Right lobe of liver (tissue), 6 donors: ENCODE measurements at regions not wholly inside any gene's neighbourhood (a gene's known extent, or its start where the extent isn't known, plus 50 kb on each side); places are given as distances from the start of the nearest gene placed in this dataset.

Experiments
- ATAC-seq, 4 donors: fragments of 200-7000 bp; cut with Tn5 transposase; one replicate each; pipeline ENCODE4 v1.9.1; 2020; ENCODE audit warnings: mild to moderate bottlenecking in 4 of 4, moderate library complexity in 4 of 4
- DNase-seq, 3 donors: peaks; one replicate each; pipeline ENCODE4 v3.0.0-alpha.2; 2020
- H3K27ac ChIP-seq, 3 donors: fragments of 200-600 bp; one replicate each; pipeline ENCODE4 v1.8.0; 2022
- H3K27me3 ChIP-seq, 2 donors: fragments of 200-600 bp; one replicate each; pipeline ENCODE4 v1.8.0; 2022
- H3K36me3 ChIP-seq, 4 donors: fragments of 200-600 bp; sonication (generic) in 1 of 4; one replicate each; pipeline versions ENCODE4 v1.5.1 to v1.8.0; 2017 to 2022; ENCODE audit warnings: control low read depth in 1 of 4
- H3K4me1 ChIP-seq, 4 donors: fragments of 200-600 bp; sonication (generic) in 1 of 4; one replicate each; pipeline versions ENCODE4 v1.5.1 to v1.8.0; 2017 to 2022; ENCODE audit warnings: control low read depth in 1 of 4
- H3K4me3 ChIP-seq, 3 donors: fragments of 200-600 bp; one replicate each; pipeline ENCODE4 v1.8.0; 2022
- H3K9me3 ChIP-seq, 4 donors: fragments of 200-600 bp; sonication (generic) in 1 of 4; one replicate each; pipeline versions ENCODE4 v1.5.1 to v1.8.0; 2017 to 2022; ENCODE audit warnings: control low read depth in 1 of 4
- CTCF ChIP-seq, 4 donors: fragments of 200-600 bp in 3 of 4; fragments of 450-650 bp in 1 of 4; IDR thresholded peaks; one replicate each; pipeline versions ENCODE4 v1.5.1 to v1.8.0; 2016 to 2022; ENCODE audit warnings: antibody characterized with exemption in 4 of 4, mild to moderate bottlenecking in 2 of 4
- POLR2A ChIP-seq: fragments of 450-650 bp; IDR thresholded peaks from one replicate; pipeline ENCODE4 v1.6.1; 2017; ENCODE audit warnings: antibody characterized with exemption, mild to moderate bottlenecking
- WGBS: methylation state at CpG from one replicate; pipeline ENCODE4 v1.1.6; 2018; ENCODE audit warnings: low coverage, low lambda C conversion rate; ENCODE audit not compliant: insufficient coverage; ENCODE audit errors: missing lambda C conversion rate; 5-methylcytosine and 5-hydroxymethylcytosine counted together
- intact Hi-C, 2 donors: fragments of 100-400 bp; cut with DNase I; formaldehyde crosslinking; loops; one replicate each; pipeline versions ENCODE4 v1.11.2 to v1.14.1; 2022
- donor health status: DM: no; HTN: yes; CAD: no.
- donor health status: DM: no; HTN: no; CAD: no.
- donor health status: DM: no; HTN: no; CAD: no.
- donor health status: DM: no; HTN: yes; CAD: no.
- donor health status: DM: no; HTN: yes; CAD: no.

- Histone ChIP-seq H3K4me1 (no peaks in the 10 kb centered on the region), H3K36me3 (no peaks in the 10 kb centered on the region), H3K4me3 (no peak overlapping the region), H3K9me3 (no peaks in the 10 kb centered on the region), H3K27ac (no peak overlapping the region), H3K27me3 (no peaks in the 10 kb centered on the region)
- WGBS, result 48% methylated on average over 2 of the region's 2 CpGs
- DNase-seq (no peak), ATAC-seq (no peak)
- TF ChIP-seq CTCF (IDR thresholded peaks at IDR 0.05) (no peak), POLR2A (no peak)
- intact Hi-C loops, result no loop called here
Measured at GRCh38 chr15:95141486-95141885, 910.1 kb downstream of the MCTP2 start.

GRCh38 chr15:95142531-95142930 is 911.2 kb downstream of the MCTP2 start:
- intact Hi-C loops, result no loop called here
- Histone ChIP-seq H3K36me3 (no peaks in the 10 kb centered on the region), H3K4me3 (no peak overlapping the region), H3K9me3 (no peaks in the 10 kb centered on the region), H3K27ac (no peak overlapping the region), H3K27me3 (no peaks in the 10 kb centered on the region), H3K4me1 (no peaks in the 10 kb centered on the region)
- DNase-seq (no peak), ATAC-seq (no peak)
- TF ChIP-seq POLR2A (no peak), CTCF (IDR thresholded peaks at IDR 0.05) (no peak)
- WGBS, result 100% methylated on average over 1 of the region's 1 CpG

GRCh38 chr15:95146481-95146880 is 915.1 kb downstream of the MCTP2 start:
- 63% methylated on average over 2 of the region's 5 CpGs for WGBS
- Histone ChIP-seq H3K36me3 (no peaks in the 10 kb centered on the region), H3K27me3 (no peaks in the 10 kb centered on the region), H3K27ac (no peak overlapping the region), H3K4me3 (no peak overlapping the region), H3K9me3 (no peaks in the 10 kb centered on the region), H3K4me1 (no peaks in the 10 kb centered on the region)
- DNase-seq, result no peak
- ATAC-seq, result no peak
- intact Hi-C loops, result no loop called here
- TF ChIP-seq POLR2A (no peak), CTCF (IDR thresholded peaks at IDR 0.05) (no peak)

- Histone ChIP-seq H3K4me3 (no peak overlapping the region), H3K27ac (no peak overlapping the region), H3K9me3 (no peaks in the 10 kb centered on the region), H3K36me3 (no peaks in the 10 kb centered on the region), H3K4me1 (no peaks in the 10 kb centered on the region), H3K27me3 (no peaks in the 10 kb centered on the region)
- ATAC-seq (no peak), DNase-seq (no peak)
- TF ChIP-seq POLR2A, result no peak
- no peak for TF ChIP-seq CTCF (IDR thresholded peaks at IDR 0.05)
- WGBS, result 56% methylated on average over 2 of the region's 2 CpGs
- intact Hi-C loops, result no loop called here
Measured at GRCh38 chr15:95148183-95148582, 916.8 kb downstream of the MCTP2 start.

- intact Hi-C loops, result no loop called here
- Histone ChIP-seq H3K36me3 (no peaks in the 10 kb centered on the region), H3K9me3 (no peaks in the 10 kb centered on the region), H3K4me1 (no peaks in the 10 kb centered on the region), H3K27ac (no peak overlapping the region), H3K27me3 (no peaks in the 10 kb centered on the region), H3K4me3 (no peak overlapping the region)
- ATAC-seq (no peak), DNase-seq (no peak)
- no peak for TF ChIP-seq POLR2A
- no peak for TF ChIP-seq CTCF (IDR thresholded peaks at IDR 0.05)
- WGBS, result 42% methylated on average over 3 of the region's 3 CpGs
Measured at GRCh38 chr15:95149036-95149435, 917.7 kb downstream of the MCTP2 start.
